MG63 (cell line): ENCODE measurements at regions not wholly inside any gene's neighbourhood (a gene's known extent, or its start where the extent isn't known, plus 50 kb on each side); places are given as distances from the start of the nearest gene placed in this dataset.

Experiments used
- DNase-seq: peaks from one replicate; pipeline ENCODE4 v3.0.0-alpha.2; 2020
- H3K27me3 ChIP-seq: fragments of 250-450 bp; sonication (Bioruptor Pico); 2 replicates; pipeline ENCODE4 v1.5.1; 2020; ENCODE audit warnings: mild to moderate bottlenecking, moderate library complexity
- H3K36me3 ChIP-seq: fragments of 250-450 bp; sonication (Bioruptor Pico); 2 replicates; pipeline ENCODE4 v1.5.1; 2020; ENCODE audit warnings: mild to moderate bottlenecking, moderate library complexity
- H3K4me3 ChIP-seq: fragments of 250-450 bp; sonication (Bioruptor Pico); 2 replicates; pipeline ENCODE4 v1.5.1; 2020; ENCODE audit warnings: mild to moderate bottlenecking, moderate library complexity
- H3K9me3 ChIP-seq: fragments of 250-450 bp; sonication (Bioruptor Pico); 2 replicates; pipeline ENCODE4 v1.5.1; 2020; ENCODE audit warnings: mild to moderate bottlenecking, moderate library complexity

DNA sequence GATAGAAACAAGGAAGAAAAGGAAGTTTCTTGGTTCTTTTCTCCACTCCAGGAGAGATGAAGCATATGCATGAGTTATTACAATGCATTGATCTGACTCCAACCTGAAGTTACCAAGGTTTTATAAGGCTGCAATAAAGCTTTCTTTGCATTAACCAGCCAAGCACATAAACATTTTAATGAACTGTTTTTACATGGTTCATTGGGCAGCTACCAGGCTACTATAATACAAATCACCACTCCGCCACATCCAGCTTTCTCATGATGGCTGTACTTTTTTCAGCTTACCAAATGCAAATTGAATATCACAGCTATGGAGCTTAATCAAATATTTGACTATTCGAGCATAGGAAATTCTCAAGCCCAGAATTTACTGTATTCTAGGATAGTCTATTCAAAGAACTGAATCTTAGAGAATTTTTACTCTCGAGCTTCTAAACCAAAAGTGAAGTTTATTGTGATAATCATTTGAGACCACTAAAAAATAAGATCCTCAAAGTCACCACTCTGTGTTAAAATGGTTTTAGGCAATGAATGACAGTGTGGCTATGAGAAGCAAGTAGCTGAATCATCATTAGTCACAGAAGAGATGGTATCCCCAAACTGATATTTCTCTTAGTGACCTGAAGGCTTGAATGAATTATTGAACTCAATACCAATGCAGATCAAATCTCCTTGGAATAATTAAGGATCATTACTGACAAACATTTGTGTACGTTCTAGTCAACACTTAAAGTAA lies 58.6 kb upstream of the ZNF281 start:
- H3K27me3 ChIP-seq, result no peaks in the 10 kb centered on the region

DNA sequence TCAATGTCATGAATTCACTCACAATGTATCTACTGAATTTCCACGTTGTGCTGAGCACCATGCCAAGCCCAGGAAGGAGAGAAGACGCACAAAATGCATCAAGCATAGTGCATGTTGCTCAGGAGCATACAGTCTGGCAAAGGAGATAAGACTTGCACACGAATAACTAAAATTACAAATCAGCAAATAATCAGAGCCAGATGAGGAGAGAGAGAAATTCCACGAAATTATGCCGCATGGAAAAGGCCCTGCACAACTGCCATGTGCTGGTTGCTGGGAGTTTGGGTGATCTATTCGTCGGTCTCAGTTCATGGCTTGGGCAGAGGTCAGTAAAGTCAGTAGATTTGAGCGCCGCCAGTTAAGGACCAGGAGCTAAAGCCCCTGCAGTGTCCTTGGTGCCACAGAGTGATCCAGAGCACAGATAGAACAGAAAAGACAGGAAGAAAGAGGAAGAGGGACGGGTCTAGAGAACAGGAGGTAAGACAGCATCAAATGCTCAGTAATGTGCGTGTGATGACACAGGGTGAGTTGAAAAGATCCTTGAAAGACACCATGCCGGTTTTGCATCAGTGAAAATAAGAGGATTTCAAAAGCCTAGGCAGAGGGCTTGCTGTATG lies 55.1 kb upstream of the ZNF281 start:
- DNase-seq, result no peak
- Histone ChIP-seq H3K9me3 (no peaks in the 10 kb centered on the region), H3K36me3 (no peaks in the 10 kb centered on the region), H3K27me3 (no peaks in the 10 kb centered on the region), H3K4me3 (no peak overlapping the region)

More for the DNA sequence above, 58.6 kb upstream of the ZNF281 start:
- H3K9me3 ChIP-seq, result no peaks in the 10 kb centered on the region
- no peak overlapping the region for H3K4me3 ChIP-seq
- no peaks in the 10 kb centered on the region for H3K36me3 ChIP-seq
- DNase-seq, result no peak
